Thoracic aorta (tissue), 2 donors: ENCODE measurements at regions not wholly inside any gene's neighbourhood (a gene's known extent, or its start where the extent isn't known, plus 50 kb on each side); places are given as distances from the start of the nearest gene placed in this dataset.

Experiments used
- ATAC-seq: fragments of 150-250 bp; one replicate; pipeline ENCODE4 v1.8.0; 2017; ENCODE audit warnings: low read depth; ENCODE audit not compliant: insufficient number of reproducible peaks, low FRiP score
- DNase-seq: peaks from one replicate; pipeline ENCODE4 v3.0.0-alpha.2; 2020; ENCODE audit warnings: low spot score
- H3K27ac ChIP-seq, 2 donors: fragments of 200-600 bp; sonication (generic); 1 replicate in 1 of 2; 2 replicates in 1 of 2; pipeline ENCODE4 v1.5.1; 2016; ENCODE audit warnings: mild to moderate bottlenecking in 2 of 2, moderate library complexity in 2 of 2
- H3K27me3 ChIP-seq: fragments of 200-600 bp; sonication (generic); replicated peaks from 2 replicates; pipeline ENCODE4 v1.6.0; 2016; ENCODE audit warnings: mild to moderate bottlenecking; ENCODE audit not compliant: insufficient read depth
- H3K36me3 ChIP-seq: fragments of 200-600 bp; sonication (generic); one replicate; pipeline ENCODE4 v1.5.1; 2016
- H3K4me1 ChIP-seq, 2 donors: fragments of 200-600 bp; sonication (generic); 1 replicate in 1 of 2; 2 replicates in 1 of 2; pipeline versions ENCODE4 v1.5.1 to v1.6.0; 2016; ENCODE audit warnings: low read depth in 2 of 2, mild to moderate bottlenecking in 1 of 2; ENCODE audit not compliant: control insufficient read depth in 1 of 2
- H3K4me3 ChIP-seq: fragments of 200-600 bp; sonication (generic); 2 replicates; pipeline ENCODE4 v1.5.1; 2016; ENCODE audit warnings: mild to moderate bottlenecking
- H3K9me3 ChIP-seq: fragments of 200-600 bp; sonication (generic); 2 replicates; pipeline ENCODE4 v1.5.1; 2016
- CTCF ChIP-seq: fragments of 200-600 bp; sonication (generic); IDR thresholded peaks from one replicate; pipeline ENCODE4 v1.5.1; 2019; ENCODE audit warnings: antibody characterized with exemption

- Histone ChIP-seq H3K4me1 (no peaks in the 10 kb centered on the region), H3K27me3 (no peaks in the 10 kb centered on the region), H3K27ac (no peak overlapping the region), H3K4me3 (no peak overlapping the region), H3K9me3 (no peaks in the 10 kb centered on the region), H3K36me3 (no peaks in the 10 kb centered on the region)
- DNase-seq, result no peak
- no peak for ATAC-seq
- TF ChIP-seq CTCF, result no peak
These were observed 376.5 kb downstream of the SETD4 start for GRCh38 chr21:35683664-35684304.

- ATAC-seq (no peak), DNase-seq (no peak)
- Histone ChIP-seq H3K4me3 (no peak overlapping the region), H3K27me3 (no peaks in the 10 kb centered on the region), H3K9me3 (no peaks in the 10 kb centered on the region), H3K36me3 (no peaks in the 10 kb centered on the region), H3K4me1 (no peaks in the 10 kb centered on the region), H3K27ac (no peak overlapping the region)
- no peak for TF ChIP-seq CTCF
These were observed 377.3 kb downstream of the SETD4 start for GRCh38 chr21:35682904-35683549.

DNA sequence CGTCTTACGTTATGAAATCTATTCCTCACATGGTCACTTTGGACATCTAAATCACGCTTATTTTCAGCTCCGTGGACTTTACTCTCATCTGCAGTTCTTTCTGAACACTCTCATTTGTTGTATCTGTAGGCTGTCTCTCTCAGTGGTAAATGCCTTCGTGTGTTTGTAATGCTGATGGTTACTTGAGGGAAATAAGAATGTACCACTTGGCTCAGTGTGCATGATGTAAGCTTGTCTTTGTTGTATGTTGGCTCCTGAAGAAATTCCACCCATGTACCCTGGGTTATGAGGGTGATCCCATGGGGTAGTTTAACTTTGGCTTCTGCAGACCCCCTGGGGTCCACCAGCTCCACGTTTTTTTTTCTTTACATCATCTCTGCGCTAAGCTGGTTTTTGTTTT, 378.4 kb downstream of the SETD4 start:
- Histone ChIP-seq H3K27ac (no peak overlapping the region), H3K27me3 (no peaks in the 10 kb centered on the region), H3K36me3 (no peaks in the 10 kb centered on the region), H3K4me1 (no peaks in the 10 kb centered on the region), H3K9me3 (no peaks in the 10 kb centered on the region), H3K4me3 (no peak overlapping the region)
- DNase-seq (no peak), ATAC-seq (no peak)
- TF ChIP-seq CTCF, result no peak

- no peak for ATAC-seq
- H3K27ac ChIP-seq, result no peak overlapping the region
- no peaks in the 10 kb centered on the region for H3K27me3 ChIP-seq
- DNase-seq, result no peak
- H3K4me1 ChIP-seq, result no peaks in the 10 kb centered on the region
- TF ChIP-seq CTCF, result no peak
- no peak overlapping the region for H3K4me3 ChIP-seq
- H3K36me3 ChIP-seq, result no peaks in the 10 kb centered on the region
- H3K9me3 ChIP-seq, result no peaks in the 10 kb centered on the region
These were observed 381.2 kb downstream of the SETD4 start for GRCh38 chr21:35679076-35679475.

GRCh38 chr21:35678393-35678792, 381.9 kb downstream of the SETD4 start:
- H3K9me3 ChIP-seq, result no peaks in the 10 kb centered on the region
- no peaks in the 10 kb centered on the region for H3K4me1 ChIP-seq
- no peak overlapping the region for H3K27ac ChIP-seq
- no peaks in the 10 kb centered on the region for H3K27me3 ChIP-seq
- no peak for ATAC-seq
- no peaks in the 10 kb centered on the region for H3K36me3 ChIP-seq
- DNase-seq, result no peak
- no peak overlapping the region for H3K4me3 ChIP-seq
- no peak for TF ChIP-seq CTCF
